GM18520 (cell line): ENCODE measurements at regions not wholly inside any gene's neighbourhood (a gene's known extent, or its start where the extent isn't known, plus 50 kb on each side); places are given as distances from the start of the nearest gene placed in this dataset.
A peak's percentile ranks its signal among the peaks of the same experiment; 100 is the strongest.

Source experiments
- ATAC-seq: cut with Tn5 transposase; IDR thresholded peaks from one replicate; pipeline ENCODE4 v1.9.1; 2021; ENCODE audit not compliant: unreplicated experiment

GRCh38 chr11:32531528-32531927 lies 52.1 kb upstream of the EIF3M start:
- ATAC-seq: no peak

- peak; percentile 99 for ATAC-seq
Observed at GRCh38 chr11:32529994-32530588, 53.5 kb upstream of the EIF3M start.

GRCh38 chr11:32527261-32528175 lies 56.1 kb upstream of the EIF3M start:
- ATAC-seq: no peak

- no peak for ATAC-seq
Observed at GRCh38 chr11:32526760-32527159, 56.9 kb upstream of the EIF3M start.

GRCh38 chr11:32511926-32512325 lies 71.7 kb upstream of the EIF3M start:
- ATAC-seq: no peak

GRCh38 chr11:32510039-32510438 lies 73.6 kb upstream of the EIF3M start:
- no peak for ATAC-seq

- ATAC-seq: no peak
Observed at GRCh38 chr11:32508780-32509179, 73.4 kb upstream of the WT1 start.

GRCh38 chr11:32500001-32500400 lies 64.7 kb upstream of the WT1 start:
- no peak for ATAC-seq

- ATAC-seq: no peak
Observed at GRCh38 chr11:32497951-32498350, 62.6 kb upstream of the WT1 start.

- ATAC-seq: no peak
Observed at GRCh38 chr11:32494629-32495028, 59.3 kb upstream of the WT1 start.

- no peak for ATAC-seq
Observed at GRCh38 chr11:32489464-32489863, 54.1 kb upstream of the WT1 start.

GRCh38 chr11:32487270-32487669 lies 51.9 kb upstream of the WT1 start:
- no peak for ATAC-seq

- no peak for ATAC-seq
Observed at GRCh38 chr11:32485733-32486132, 50.4 kb upstream of the WT1 start.
